H1 (cell line): ENCODE measurements at regions not wholly inside any gene's neighbourhood (a gene's known extent, or its start where the extent isn't known, plus 50 kb on each side); places are given as distances from the start of the nearest gene placed in this dataset.

Experiments used
- CTCF ChIA-PET: fragments of 300-600 bp; sonication (Branson Sonifier 250); formaldehyde crosslinking; loops from one replicate; lab custom pipeline; 2021; ENCODE audit not compliant: partially characterized antibody; lab: Charles Lee
- POLR2A ChIA-PET: fragments of 300-600 bp; sonication (Branson Sonifier 250); formaldehyde crosslinking; loops from one replicate; lab custom pipeline; 2021; ENCODE audit warnings: inconsistent platforms; ENCODE audit not compliant: partially characterized antibody; lab: Charles Lee
- DNase-seq, 2 experiments: peaks; one replicate each; pipeline versions ENCODE4 v3.0.0 to v3.0.0-alpha.2; 2010 to 2022; ENCODE audit warnings: low spot score in 2 of 2, low read depth in 1 of 2, mixed read lengths in 1 of 2
- FAIRE-seq: peaks from 2 replicates; lab custom pipeline; 2011; peaks lifted over from hg19 to GRCh38; lab: Jason Lieb, UNC
- H2AFZ ChIP-seq: 2 replicates; pipeline ENCODE4 v1.8.1; 2012; ENCODE audit warnings: low read length, inconsistent platforms
- H2AK5ac ChIP-seq: 2 replicates; pipeline ENCODE4 v1.6.1; 2013; ENCODE audit warnings: low read depth, low read length
- H2BK120ac ChIP-seq: replicated peaks from 2 replicates; pipeline ENCODE3; 2013; ENCODE audit warnings: low read depth, low read length, inconsistent platforms
- H2BK12ac ChIP-seq: 2 replicates; pipeline ENCODE4 v1.6.1; 2013; ENCODE audit warnings: low read depth, low read length
- H2BK15ac ChIP-seq: 2 replicates; pipeline ENCODE4 v1.6.1; 2013; ENCODE audit warnings: low read length
- H2BK20ac ChIP-seq: 2 replicates; pipeline ENCODE4 v1.6.1; 2013; ENCODE audit warnings: low read length
- H2BK5ac ChIP-seq: 2 replicates; pipeline ENCODE4 v1.6.1; 2013; ENCODE audit warnings: low read depth, low read length
- H3K14ac ChIP-seq: 2 replicates; pipeline ENCODE4 v1.6.1; 2013; ENCODE audit warnings: inconsistent platforms; ENCODE audit not compliant: insufficient read length
- H3K18ac ChIP-seq: 2 replicates; pipeline ENCODE4 v1.6.1; 2013; ENCODE audit warnings: low read length; ENCODE audit errors: extremely low read depth
- H3K23ac ChIP-seq: 2 replicates; pipeline ENCODE4 v1.6.1; 2013; ENCODE audit warnings: inconsistent platforms; ENCODE audit not compliant: insufficient read length
- H3K23me2 ChIP-seq: 2 replicates; pipeline ENCODE4 v1.6.1; 2013; ENCODE audit warnings: low read depth, low read length
- H3K27ac ChIP-seq: 2 replicates; pipeline ENCODE4 v1.6.1; 2011; ENCODE audit warnings: low read depth, low read length, inconsistent platforms
- H3K27me3 ChIP-seq, 4 experiments: replicated peaks in 1 of 4; 1 replicate in 1 of 4; 2 replicates in 3 of 4; pipeline versions ENCODE4 v1.6.1 to v1.8.1; 2011 to 2013; ENCODE audit warnings: low read length in 3 of 4, mild to moderate bottlenecking in 3 of 4, inconsistent platforms in 2 of 4, mixed read lengths in 2 of 4, moderate library complexity in 1 of 4; ENCODE audit not compliant: control insufficient read depth in 3 of 4, insufficient read depth in 3 of 4; ENCODE audit errors: extremely low read depth in 1 of 4
- H3K36me3 ChIP-seq, 4 experiments: 2 replicates each; pipeline versions ENCODE4 v1.6.1 to v1.8.1; 2011 to 2013; ENCODE audit warnings: mild to moderate bottlenecking in 4 of 4, low read length in 3 of 4, moderate library complexity in 2 of 4, control low read depth in 1 of 4, inconsistent platforms in 1 of 4; ENCODE audit not compliant: insufficient read depth in 4 of 4, control insufficient read depth in 2 of 4
- H3K4ac ChIP-seq: replicated peaks from 2 replicates; pipeline ENCODE3; 2013; ENCODE audit warnings: low read length, low read depth, mixed read lengths, inconsistent platforms; ENCODE audit not compliant: insufficient read length
- H3K4me1 ChIP-seq, 4 experiments: replicated peaks in 1 of 4; 1 replicate in 1 of 4; 2 replicates in 3 of 4; pipeline versions ENCODE4 v1.6.1 to v1.8.1; 2011 to 2013; ENCODE audit warnings: low read length in 3 of 4, inconsistent platforms in 2 of 4, mixed read lengths in 1 of 4; ENCODE audit not compliant: insufficient read depth in 4 of 4, control insufficient read depth in 3 of 4
- H3K4me2 ChIP-seq, 2 experiments: 2 replicates each; pipeline versions ENCODE4 v1.6.1 to v1.8.1; 2011 to 2013; ENCODE audit warnings: low read depth in 2 of 2, low read length in 2 of 2, control low read depth in 1 of 2, inconsistent platforms in 1 of 2, mild to moderate bottlenecking in 1 of 2; ENCODE audit not compliant: insufficient read depth in 1 of 2
- H3K4me3 ChIP-seq, 4 experiments: fragments of 200-600, 300-600 bp in 1 of 4; sonication (generic), shearing (Covaris generic), sonication (Bioruptor Twin) in 1 of 4; 2 replicates each; pipeline versions ENCODE4 v1.5.1 to v1.8.1; 2011 to 2016; ENCODE audit warnings: low read length in 4 of 4, low read depth in 3 of 4, control low read depth in 2 of 4, inconsistent platforms in 2 of 4, mild to moderate bottlenecking in 2 of 4, mixed read lengths in 1 of 4, moderate library complexity in 1 of 4; ENCODE audit not compliant: insufficient read depth in 2 of 4; ENCODE audit errors: extremely low read depth in 1 of 4
- H3K56ac ChIP-seq: replicated peaks from 2 replicates; pipeline ENCODE3; 2013; ENCODE audit warnings: low read depth, mild to moderate bottlenecking, mixed read lengths, low read length, inconsistent platforms; ENCODE audit not compliant: insufficient read length
- H3K79me1 ChIP-seq: 2 replicates; pipeline ENCODE4 v1.6.1; 2013; ENCODE audit warnings: low read depth, low read length, control low read depth
- H3K79me2 ChIP-seq, 2 experiments: 2 replicates each; pipeline versions ENCODE4 v1.6.1 to v1.8.1; 2012 to 2013; ENCODE audit warnings: low read length in 2 of 2, mild to moderate bottlenecking in 2 of 2, inconsistent platforms in 1 of 2; ENCODE audit not compliant: insufficient read depth in 2 of 2, control insufficient read depth in 1 of 2
- H3K9ac ChIP-seq, 4 experiments: replicated peaks in 1 of 4; 1 replicate in 1 of 4; 2 replicates in 3 of 4; pipeline versions ENCODE4 v1.6.1 to v1.8.1; 2011 to 2013; ENCODE audit warnings: low read depth in 3 of 4, low read length in 3 of 4, control low read depth in 2 of 4, mild to moderate bottlenecking in 2 of 4, moderate library complexity in 2 of 4, inconsistent platforms in 1 of 4; ENCODE audit errors: extremely low read depth in 1 of 4
- H3K9me3 ChIP-seq, 2 experiments: 2 replicates each; pipeline versions ENCODE4 v1.6.1 to v1.8.1; 2012 to 2013; ENCODE audit warnings: mild to moderate bottlenecking in 2 of 2, moderate library complexity in 2 of 2, control low read depth in 1 of 2, inconsistent platforms in 1 of 2, low read depth in 1 of 2, low read length in 1 of 2, mixed read lengths in 1 of 2; ENCODE audit not compliant: insufficient read depth in 2 of 2
- H4K20me1 ChIP-seq, 2 experiments: replicated peaks in 1 of 2; 2 replicates each; pipeline versions ENCODE3 to v1.8.1; 2011 to 2013; ENCODE audit warnings: inconsistent platforms in 2 of 2, low read length in 2 of 2, mild to moderate bottlenecking in 1 of 2; ENCODE audit not compliant: insufficient read depth in 2 of 2, control insufficient read depth in 1 of 2
- H4K5ac ChIP-seq: 2 replicates; pipeline ENCODE4 v1.6.1; 2013; ENCODE audit warnings: low read length, low read depth, mixed read lengths, inconsistent platforms; ENCODE audit not compliant: insufficient read length
- H4K8ac ChIP-seq: 2 replicates; pipeline ENCODE4 v1.8.0; 2013; ENCODE audit warnings: mild to moderate bottlenecking, moderate library complexity, low read length, inconsistent platforms; ENCODE audit not compliant: insufficient read depth; ENCODE audit errors: extremely low read depth
- H4K91ac ChIP-seq: replicated peaks from 2 replicates; pipeline ENCODE3; 2013; ENCODE audit warnings: low read length, mixed read lengths, inconsistent platforms; ENCODE audit not compliant: insufficient read length
- ASH2L ChIP-seq: fragments of 200-600, 300-600 bp; sonication (generic); IDR thresholded peaks from one replicate; pipeline ENCODE4 v1.7.1; 2017; ENCODE audit warnings: low read length
- CEBPB ChIP-seq: IDR thresholded peaks from 2 replicates; pipeline ENCODE4 v1.6.1; 2012; ENCODE audit warnings: low read depth, low read length
- CHD2 ChIP-seq: IDR thresholded peaks from 2 replicates; pipeline ENCODE4 v1.6.1; 2012; ENCODE audit warnings: low read length, improper control_type of control experiment
- CTCF ChIP-seq, 3 experiments: IDR thresholded peaks; 1 replicate in 2 of 3; 2 replicates in 1 of 3; pipeline versions ENCODE4 v1.5.1 to v1.6.1; 2011; ENCODE audit warnings: low read length in 3 of 3, mild to moderate bottlenecking in 3 of 3, inconsistent platforms in 2 of 3, low read depth in 1 of 3, moderate library complexity in 1 of 3; ENCODE audit not compliant: insufficient read depth in 1 of 3; ENCODE audit errors: control extremely low read depth in 1 of 3
- FOSL1 ChIP-seq: IDR thresholded peaks from 2 replicates; pipeline ENCODE4 v1.6.1; 2011; ENCODE audit warnings: mild to moderate bottlenecking, low read depth, low read length, moderate library complexity; ENCODE audit not compliant: insufficient read depth
- GABPA ChIP-seq: IDR thresholded peaks from 2 replicates; pipeline ENCODE4 v1.6.1; 2011; ENCODE audit warnings: mild to moderate bottlenecking, low read length, moderate library complexity, borderline replicate concordance; ENCODE audit not compliant: insufficient read depth
- GTF2F1 ChIP-seq: IDR thresholded peaks from 2 replicates; pipeline ENCODE4 v1.6.1; 2012; ENCODE audit warnings: low read depth, low read length, improper control_type of control experiment, borderline replicate concordance
- KDM1A ChIP-seq: fragments of 200-600, 300-600 bp; sonication (generic); IDR thresholded peaks from 2 replicates; pipeline ENCODE4 v1.7.1; 2016; ENCODE audit warnings: mild to moderate bottlenecking, low read length, borderline replicate concordance
- NANOG ChIP-seq: IDR thresholded peaks from 2 replicates; pipeline ENCODE4 v1.6.1; 2011; ENCODE audit warnings: low read length, low read depth, mild to moderate bottlenecking, inconsistent platforms; ENCODE audit not compliant: insufficient read depth, poor library complexity, severe bottlenecking
- RBBP5 ChIP-seq: IDR thresholded peaks from 2 replicates; pipeline ENCODE4 v1.7.1; 2012; ENCODE audit warnings: low read depth, mild to moderate bottlenecking, inconsistent platforms, low read length, moderate library complexity, borderline replicate concordance
- SIX5 ChIP-seq: IDR thresholded peaks from 2 replicates; pipeline ENCODE4 v1.6.1; 2011; ENCODE audit warnings: mild to moderate bottlenecking, low read depth, low read length
- SP4 ChIP-seq: IDR thresholded peaks from 2 replicates; pipeline ENCODE4 v1.6.1; 2012; ENCODE audit warnings: low read length, inconsistent platforms
- TCF12 ChIP-seq: IDR thresholded peaks from 2 replicates; pipeline ENCODE4 v1.6.1; 2011; ENCODE audit warnings: low read depth, mild to moderate bottlenecking, low read length
- WGBS, 2 experiments: shearing (Covaris generic) in 1 of 2; methylation state at CpG; one replicate each; pipeline versions ENCODE4 v1.1.6 to v1.1.7; 2013 to 2015; ENCODE audit warnings: low lambda C conversion rate in 2 of 2, mixed read lengths in 2 of 2, inconsistent platforms in 1 of 2, low coverage in 1 of 2, missing lambda C conversion rate in 1 of 2; ENCODE audit not compliant: insufficient replicate concordance in 2 of 2, insufficient coverage in 1 of 2, insufficient read length in 1 of 2; ENCODE audit errors: extremely low coverage in 1 of 2, missing lambda C conversion rate in 1 of 2; 5-methylcytosine and 5-hydroxymethylcytosine counted together

GRCh38 chrX:136961594-136962135, 72.1 kb downstream of the GPR101 start:
- Histone ChIP-seq H2AFZ (no peak overlapping the region), H3K4me1 (no peaks in the 10 kb centered on the region), H4K91ac (no peak overlapping the region), H3K27me3 (no peaks in the 10 kb centered on the region), H3K14ac (no peak overlapping the region), H3K9me3 (no peaks in the 10 kb centered on the region), H2BK20ac (no peak overlapping the region), H3K79me1 (no peaks in the 10 kb centered on the region), H2BK15ac (no peak overlapping the region), H3K79me2 (no peaks in the 10 kb centered on the region), H2BK12ac (no peak overlapping the region), H2BK5ac (no peak overlapping the region), H3K27ac (no peak overlapping the region), H3K4me3 (no peak overlapping the region), H3K36me3 (no peaks in the 10 kb centered on the region), H3K9ac (no peak overlapping the region), H3K18ac (no peak overlapping the region), H3K4me2 (no peak overlapping the region), H2BK120ac (no peak overlapping the region), H2AK5ac (no peak overlapping the region), H4K8ac (no peak overlapping the region), H3K4ac (no peak overlapping the region), H4K20me1 (no peaks in the 10 kb centered on the region), H4K5ac (no peak overlapping the region), H3K23me2 (no peaks in the 10 kb centered on the region), H3K56ac (no peak overlapping the region), H3K23ac (no peak overlapping the region)
- ChIA-PET CTCF (interaction anchor here (1.4 kb wide), 1 partner anchor 90 kb away, joined by 3 read pairs; no protein-coding TSS in a partner anchor), POLR2A (no interaction called here)
- DNase-seq (no peak), FAIRE-seq (no peak)
- 79% methylated on average over 3 of the region's 4 CpGs; no CpG with 5 or more reads in 1 of the 2 experiments for WGBS, 2 experiments
- TF ChIP-seq SIX5 (no peak), GABPA (no peak), CHD2 (no peak), SP4 (no peak), CTCF (IDR thresholded peaks at IDR 0.05; ENCODE audit: control extremely low read depth in 1 of 3, insufficient read depth in 1 of 3, low read depth in 1 of 3, low read length in 3 of 3) (no peak), NANOG (no peak), FOSL1 (no peak), ASH2L (no peak), RBBP5 (no peak), GTF2F1 (no peak), KDM1A (no peak), CEBPB (no peak), TCF12 (no peak)
